DOHH2 (cell line): ENCODE measurements at regions not wholly inside any gene's neighbourhood (a gene's known extent, or its start where the extent isn't known, plus 50 kb on each side); places are given as distances from the start of the nearest gene placed in this dataset.

ENCODE experiments used
- H3F3A ChIP-seq: fragments of 200-600 bp; sonication (generic), shearing (Covaris generic); 2 replicates; pipeline ENCODE4 v1.6.0; 2016; ENCODE audit warnings: antibody characterized with exemption, mild to moderate bottlenecking; ENCODE audit not compliant: control insufficient read depth, insufficient read depth
- H3K27ac ChIP-seq: fragments of 200-600 bp; sonication (generic); 2 replicates; pipeline ENCODE4 v1.5.1; 2014; ENCODE audit warnings: low read depth, mild to moderate bottlenecking, low read length, moderate library complexity
- H3K27me3 ChIP-seq: fragments of 200-600 bp; sonication (generic); 2 replicates; pipeline ENCODE4 v1.6.1; 2014; ENCODE audit warnings: mild to moderate bottlenecking, low read length, mixed read lengths; ENCODE audit not compliant: control insufficient read depth
- H3K36me3 ChIP-seq: fragments of 200-600 bp; sonication (generic); 2 replicates; pipeline ENCODE4 v1.6.1; 2014; ENCODE audit warnings: mild to moderate bottlenecking, low read length, moderate library complexity, mixed read lengths; ENCODE audit not compliant: control insufficient read depth
- H3K4me1 ChIP-seq: fragments of 200-600 bp; sonication (generic); 2 replicates; pipeline ENCODE4 v1.6.1; 2014; ENCODE audit warnings: mild to moderate bottlenecking, low read length, mixed read lengths; ENCODE audit not compliant: control insufficient read depth
- H3K4me2 ChIP-seq: fragments of 200-600 bp; sonication (generic); 2 replicates; pipeline ENCODE4 v1.6.0; 2014; ENCODE audit warnings: mild to moderate bottlenecking, low read length, moderate library complexity
- H3K4me3 ChIP-seq: fragments of 200-600 bp; sonication (generic); 2 replicates; pipeline ENCODE4 v1.5.1; 2014; ENCODE audit warnings: mild to moderate bottlenecking, low read length, mixed read lengths
- H3K79me2 ChIP-seq: fragments of 200-600 bp; sonication (generic); 2 replicates; pipeline ENCODE4 v1.6.1; 2014; ENCODE audit warnings: mild to moderate bottlenecking, low read length, mixed read lengths; ENCODE audit not compliant: control insufficient read depth
- H3K9me2 ChIP-seq: fragments of 200-600 bp; sonication (generic); replicated peaks from 2 replicates; pipeline ENCODE4 v1.6.1; 2014; ENCODE audit warnings: mild to moderate bottlenecking, low read length, mixed read lengths; ENCODE audit not compliant: control insufficient read depth
- H3K9me3 ChIP-seq: fragments of 200-600 bp; sonication (generic); 2 replicates; pipeline ENCODE4 v1.6.1; 2014; ENCODE audit warnings: antibody characterized with exemption, low read length, mixed read lengths; ENCODE audit not compliant: control insufficient read depth, insufficient read depth
- H4K20me1 ChIP-seq: fragments of 200-600 bp; sonication (generic); 2 replicates; pipeline ENCODE4 v1.6.0; 2014; ENCODE audit warnings: low read depth, mild to moderate bottlenecking, antibody characterized with exemption, low read length, moderate library complexity; ENCODE audit not compliant: control insufficient read depth, insufficient read depth
- CTCF ChIP-seq: fragments of 200-600 bp; sonication (generic); IDR thresholded peaks from one replicate; pipeline ENCODE4 v1.5.1; 2014; ENCODE audit warnings: antibody characterized with exemption, mild to moderate bottlenecking, low read depth, low read length; ENCODE audit not compliant: poor library complexity, severe bottlenecking
- EZH2phosphoT487 ChIP-seq: fragments of 200-600 bp; sonication (generic); IDR thresholded peaks from 2 replicates; pipeline ENCODE4 v1.6.1; 2017; ENCODE audit warnings: borderline replicate concordance, mild to moderate bottlenecking, antibody characterized with exemption, low read length, moderate library complexity, mixed read lengths

- Histone ChIP-seq H3F3A (no peaks in the 10 kb centered on the region), H3K9me3 (no peaks in the 10 kb centered on the region), H3K79me2 (no peaks in the 10 kb centered on the region), H3K27ac (no peak overlapping the region), H3K4me1 (no peaks in the 10 kb centered on the region), H3K4me2 (no peak overlapping the region), H3K4me3 (no peak overlapping the region), H3K36me3 (no peaks in the 10 kb centered on the region), H4K20me1 (no peaks in the 10 kb centered on the region), H3K9me2 (no peaks in the 10 kb centered on the region), H3K27me3 (no peaks in the 10 kb centered on the region)
- no peak for TF ChIP-seq CTCF
- no peak for TF ChIP-seq EZH2phosphoT487
These were observed 215.4 kb upstream of the UBASH3B start for GRCh38 chr11:122439866-122440810.

GRCh38 chr11:122436188-122436555, 219.3 kb upstream of the UBASH3B start:
- Histone ChIP-seq H3K4me1 (no peaks in the 10 kb centered on the region), H3K79me2 (no peaks in the 10 kb centered on the region), H3F3A (no peaks in the 10 kb centered on the region), H3K27ac (no peak overlapping the region), H3K27me3 (no peaks in the 10 kb centered on the region), H3K9me2 (no peaks in the 10 kb centered on the region), H4K20me1 (no peaks in the 10 kb centered on the region), H3K36me3 (no peaks in the 10 kb centered on the region), H3K4me2 (no peak overlapping the region), H3K9me3 (no peaks in the 10 kb centered on the region), H3K4me3 (no peak overlapping the region)
- TF ChIP-seq EZH2phosphoT487 (no peak), CTCF (no peak)

- Histone ChIP-seq H3F3A (no peaks in the 10 kb centered on the region), H3K27ac (no peak overlapping the region), H3K9me3 (no peaks in the 10 kb centered on the region), H3K36me3 (no peaks in the 10 kb centered on the region), H3K9me2 (no peaks in the 10 kb centered on the region), H3K79me2 (no peaks in the 10 kb centered on the region), H3K4me1 (no peaks in the 10 kb centered on the region), H3K4me2 (no peak overlapping the region), H3K27me3 (no peaks in the 10 kb centered on the region), H4K20me1 (no peaks in the 10 kb centered on the region), H3K4me3 (no peak overlapping the region)
- TF ChIP-seq CTCF (no peak), EZH2phosphoT487 (no peak)
These were observed 219.9 kb upstream of the UBASH3B start for GRCh38 chr11:122435540-122436187.
